Esophagus squamous epithelium (tissue), 4 donors: ENCODE measurements at regions not wholly inside any gene's neighbourhood (a gene's known extent, or its start where the extent isn't known, plus 50 kb on each side); places are given as distances from the start of the nearest gene placed in this dataset.

Experiments used
- POLR2A ChIP-seq, 4 donors: fragments of 450-650 bp; IDR thresholded peaks; one replicate each; pipeline ENCODE4 v1.6.1; 2017; ENCODE audit warnings: antibody characterized with exemption in 4 of 4, mild to moderate bottlenecking in 4 of 4, moderate library complexity in 3 of 4
- TF ChIP-seq, protein P1 (sequence below), 6 experiments: fragments of 450-650 bp in 4 of 6; fragments of 200-600 bp in 2 of 6; sonication (generic) in 2 of 6; IDR thresholded peaks; one replicate each; pipeline ENCODE4 v1.5.1; 2016 to 2019; ENCODE audit warnings: antibody characterized with exemption in 6 of 6, mild to moderate bottlenecking in 4 of 6, moderate library complexity in 4 of 6

DNA sequence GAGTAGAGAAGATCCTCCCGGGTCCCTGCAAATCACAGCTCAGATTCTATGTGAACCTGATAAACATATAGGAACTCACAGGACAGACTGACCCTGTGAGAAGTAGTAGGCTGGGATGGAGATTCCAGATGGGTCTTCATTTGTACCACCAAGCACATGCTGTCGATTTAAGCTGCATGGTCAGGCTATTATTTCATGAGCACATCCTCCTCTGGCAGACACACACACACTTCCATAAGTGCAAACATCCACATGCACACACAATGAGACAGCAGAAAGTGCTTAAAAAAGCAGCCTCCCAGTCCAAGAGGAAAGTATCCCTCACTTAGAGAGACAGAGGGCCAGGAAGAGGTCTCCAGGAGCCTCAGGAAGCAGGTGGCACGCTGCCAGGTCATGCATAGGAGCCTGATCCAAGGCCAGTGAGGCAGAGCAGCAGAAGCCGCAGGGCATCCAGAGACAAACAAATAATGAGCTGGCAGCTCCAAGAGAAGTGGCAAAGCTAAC, 131.8 kb downstream of the UNC5CL start:
- TF ChIP-seq, protein P1, sequence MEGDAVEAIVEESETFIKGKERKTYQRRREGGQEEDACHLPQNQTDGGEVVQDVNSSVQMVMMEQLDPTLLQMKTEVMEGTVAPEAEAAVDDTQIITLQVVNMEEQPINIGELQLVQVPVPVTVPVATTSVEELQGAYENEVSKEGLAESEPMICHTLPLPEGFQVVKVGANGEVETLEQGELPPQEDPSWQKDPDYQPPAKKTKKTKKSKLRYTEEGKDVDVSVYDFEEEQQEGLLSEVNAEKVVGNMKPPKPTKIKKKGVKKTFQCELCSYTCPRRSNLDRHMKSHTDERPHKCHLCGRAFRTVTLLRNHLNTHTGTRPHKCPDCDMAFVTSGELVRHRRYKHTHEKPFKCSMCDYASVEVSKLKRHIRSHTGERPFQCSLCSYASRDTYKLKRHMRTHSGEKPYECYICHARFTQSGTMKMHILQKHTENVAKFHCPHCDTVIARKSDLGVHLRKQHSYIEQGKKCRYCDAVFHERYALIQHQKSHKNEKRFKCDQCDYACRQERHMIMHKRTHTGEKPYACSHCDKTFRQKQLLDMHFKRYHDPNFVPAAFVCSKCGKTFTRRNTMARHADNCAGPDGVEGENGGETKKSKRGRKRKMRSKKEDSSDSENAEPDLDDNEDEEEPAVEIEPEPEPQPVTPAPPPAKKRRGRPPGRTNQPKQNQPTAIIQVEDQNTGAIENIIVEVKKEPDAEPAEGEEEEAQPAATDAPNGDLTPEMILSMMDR (IDR thresholded peaks at IDR 0.05) = no peak
- no peak for TF ChIP-seq POLR2A (IDR thresholded peaks at IDR 0.05)
